K562 (cell line): ENCODE measurements at regions not wholly inside any gene's neighbourhood (a gene's known extent, or its start where the extent isn't known, plus 50 kb on each side); places are given as distances from the start of the nearest gene placed in this dataset.
A peak's percentile ranks its signal among the peaks of the same experiment; 100 is the strongest.

ENCODE experiments used
- ATAC-seq: fragments of 200-7000 bp; cut with Tn5 transposase; 3 replicates; pipeline ENCODE4 v1.9.1; 2020; ENCODE audit warnings: moderate library complexity
- BruUV-seq: library from RNA; stranded (reverse); fragments of 400-500 nt; replicated peaks from 2 replicates; lab custom pipeline; 2021; lab: Mats Ljungman, UMichigan
- CTCF ChIA-PET: fragments of 300-600 bp; formaldehyde crosslinking; extraction: SDS; loops from one replicate; lab custom pipeline; 2021; ENCODE audit warnings: low intra/inter-chr PET ratio; lab: Yijun Ruan, JAX
- POLR2A ChIA-PET: fragments of 300-600, 350-650 bp; sonication (Branson Sonifier 250); formaldehyde crosslinking; extraction: SDS; loops from one replicate; lab custom pipeline; 2021; ENCODE audit warnings: antibody characterized with exemption, inconsistent platforms; lab: Yijun Ruan, JAX
- DNase-seq, 4 experiments: peaks; one replicate each; pipeline versions ENCODE4 v3.0.0 to v3.0.0-alpha.2; 2011 to 2018; ENCODE audit warnings: low spot score in 3 of 4, mixed read lengths in 3 of 4; ENCODE audit errors: extremely low read depth in 1 of 4
- FAIRE-seq: peaks from 2 replicates; lab custom pipeline; 2011; peaks lifted over from hg19 to GRCh38; lab: Jason Lieb, UNC
- H2AFZ ChIP-seq: 2 replicates; pipeline ENCODE4 v1.6.0; 2011; ENCODE audit warnings: low read depth, low read length, control low read depth, inconsistent platforms
- H3K27ac ChIP-seq: fragments of 200-600 bp; 3 replicates; pipeline ENCODE4 v1.8.0; 2011; ENCODE audit warnings: low read depth, mild to moderate bottlenecking, control low read depth, inconsistent platforms, low read length, moderate library complexity, mixed read lengths; ENCODE audit errors: extremely low read depth
- H3K27me3 ChIP-seq, 2 experiments: fragments of 300-600 bp in 1 of 2; 2 replicates in 1 of 2; 3 replicates in 1 of 2; pipeline versions ENCODE4 v1.6.0 to v1.8.0; 2011; ENCODE audit warnings: inconsistent platforms in 2 of 2, low read length in 2 of 2, mild to moderate bottlenecking in 1 of 2, mixed read lengths in 1 of 2, moderate library complexity in 1 of 2; ENCODE audit not compliant: control insufficient read depth in 2 of 2, insufficient read depth in 2 of 2
- H3K36me3 ChIP-seq: fragments of 300-600 bp; 3 replicates; pipeline ENCODE4 v1.8.0; 2011; ENCODE audit warnings: mild to moderate bottlenecking, low read length, inconsistent platforms; ENCODE audit not compliant: control insufficient read depth, insufficient read depth
- H3K4me1 ChIP-seq, 2 experiments: fragments of 200-600 bp in 1 of 2; replicated peaks in 1 of 2; 2 replicates in 1 of 2; 3 replicates in 1 of 2; pipeline versions ENCODE4 v1.5.1 to v1.8.0; 2011; ENCODE audit warnings: inconsistent platforms in 2 of 2, low read length in 2 of 2, mild to moderate bottlenecking in 1 of 2, mixed read lengths in 1 of 2, moderate library complexity in 1 of 2; ENCODE audit not compliant: control insufficient read depth in 2 of 2, insufficient read depth in 2 of 2
- H3K4me2 ChIP-seq: 2 replicates; pipeline ENCODE4 v1.6.1; 2011; ENCODE audit warnings: low read length, control low read depth, inconsistent platforms, mixed read lengths; ENCODE audit not compliant: insufficient read depth
- H3K4me3 ChIP-seq: fragments of 200-600 bp; sonication (generic), shearing (Covaris generic); 2 replicates; pipeline ENCODE4 v1.5.1; 2016; ENCODE audit warnings: control low read depth, inconsistent platforms
- H3K79me2 ChIP-seq: fragments of 200-600 bp; 3 replicates; pipeline ENCODE4 v1.8.0; 2011; ENCODE audit warnings: low read length, inconsistent platforms; ENCODE audit not compliant: control insufficient read depth, insufficient read depth
- H3K9ac ChIP-seq, 2 experiments: 2 replicates each; pipeline versions ENCODE4 v1.6.0 to v1.6.1; 2011; ENCODE audit warnings: low read depth in 2 of 2, low read length in 2 of 2, control low read depth in 1 of 2, inconsistent platforms in 1 of 2, mild to moderate bottlenecking in 1 of 2, mixed read lengths in 1 of 2; ENCODE audit not compliant: insufficient read depth in 1 of 2
- H3K9me1 ChIP-seq: one replicate; pipeline ENCODE4 v1.6.0; 2011; ENCODE audit warnings: inconsistent platforms, mild to moderate bottlenecking, low read length, moderate library complexity; ENCODE audit not compliant: control insufficient read depth, insufficient read depth
- H3K9me3 ChIP-seq: replicated peaks from 2 replicates; pipeline ENCODE4 v1.5.1; 2011; ENCODE audit warnings: low read depth, low read length, inconsistent platforms; ENCODE audit not compliant: control insufficient read depth, insufficient read depth
- H4K20me1 ChIP-seq: replicated peaks from 2 replicates; pipeline ENCODE4 v1.6.1; 2011; ENCODE audit warnings: low read length, inconsistent platforms, mixed read lengths; ENCODE audit not compliant: control insufficient read depth, insufficient read depth
- ARHGAP35 ChIP-seq: fragments of 450-650 bp; IDR thresholded peaks from 2 replicates; pipeline ENCODE4 v1.6.1; 2018; ENCODE audit not compliant: partially characterized antibody
- ASH1L ChIP-seq: fragments of 450-650 bp; IDR thresholded peaks from 2 replicates; pipeline ENCODE4 v1.6.1; 2018; ENCODE audit warnings: borderline replicate concordance, mild to moderate bottlenecking, low read depth; ENCODE audit not compliant: partially characterized antibody
- ATF7 ChIP-seq: fragments of 450-650 bp; IDR thresholded peaks from 2 replicates; pipeline ENCODE4 v1.7.1; 2014; ENCODE audit warnings: mild to moderate bottlenecking, moderate library complexity
- BRD9 ChIP-seq: fragments of 450-650 bp; IDR thresholded peaks from 2 replicates; pipeline ENCODE4 v1.6.1; 2018; ENCODE audit warnings: low read depth; ENCODE audit not compliant: partially characterized antibody
- CAMTA2 ChIP-seq: fragments of 250-450 bp; sonication (Bioruptor Pico); conservative IDR thresholded peaks from 2 replicates; pipeline ENCODE4 v1.5.1; 2022
- DMBX1 ChIP-seq: fragments of 250-450 bp; sonication (Bioruptor Pico); IDR thresholded peaks from 2 replicates; pipeline ENCODE4 v1.8.0; 2022; ENCODE audit warnings: inconsistent platforms, mild to moderate bottlenecking, moderate library complexity, borderline replicate concordance
- DPF2 ChIP-seq: fragments of 450-650 bp; IDR thresholded peaks from 2 replicates; pipeline ENCODE4 v1.6.1; 2016
- ETV6 ChIP-seq, 3 experiments: fragments of 150-350 bp in 1 of 3; sonication (generic) in 1 of 3; formaldehyde crosslinking in 1 of 3; IDR thresholded peaks; 2 replicates each; pipeline versions ENCODE4 v1.6.1 to v1.8.0; 2014 to 2022; ENCODE audit warnings: borderline replicate concordance in 2 of 3, low read depth in 2 of 3, antibody characterized with exemption in 1 of 3, low read length in 1 of 3, mild to moderate bottlenecking in 1 of 3, missing genetic modification reagents in 1 of 3
- EWSR1 ChIP-seq: fragments of 450-650 bp; IDR thresholded peaks from 2 replicates; pipeline ENCODE4 v1.6.1; 2018; ENCODE audit warnings: borderline replicate concordance, mild to moderate bottlenecking, low read depth, moderate library complexity; ENCODE audit not compliant: partially characterized antibody
- FIP1L1 ChIP-seq: fragments of 200-400 bp; formaldehyde crosslinking; IDR thresholded peaks from 2 replicates; pipeline ENCODE4 v1.6.1; 2018; ENCODE audit warnings: mild to moderate bottlenecking, low read depth, low read length; ENCODE audit not compliant: poor library complexity, severe bottlenecking
- GTF2A2 ChIP-seq: IDR thresholded peaks from 2 replicates; pipeline ENCODE4 v1.6.1; 2016; ENCODE audit warnings: mild to moderate bottlenecking, missing genetic modification characterization, missing compliant biosample characterization
- MED1 ChIP-seq: sonication (generic); formaldehyde crosslinking; IDR thresholded peaks from 2 replicates; pipeline ENCODE4 v1.8.1; 2023; ENCODE audit warnings: missing genetic modification reagents, borderline replicate concordance
- POLR2H ChIP-seq: IDR thresholded peaks from 2 replicates; pipeline ENCODE4 v1.6.1; 2016; ENCODE audit warnings: missing genetic modification characterization, low read depth, mild to moderate bottlenecking, control low read depth, missing compliant biosample characterization, moderate library complexity
- SMARCA4 ChIP-seq: fragments of 450-650 bp; IDR thresholded peaks from 2 replicates; pipeline ENCODE4 v1.6.1; 2016
- SNRNP70 ChIP-seq: fragments of 200-400 bp; formaldehyde crosslinking; optimal IDR thresholded peaks from 2 replicates; pipeline ENCODE3; 2017; ENCODE audit warnings: low read depth, low read length
- SREBF1 ChIP-seq: fragments of 150-350 bp; IDR thresholded peaks from 2 replicates; pipeline ENCODE4 v1.6.1; 2014; ENCODE audit warnings: antibody characterized with exemption, low read depth, low read length, borderline replicate concordance
- TBP ChIP-seq: optimal IDR thresholded peaks from 2 replicates; pipeline ENCODE3; 2011; ENCODE audit warnings: low read depth, low read length, improper control_type of control experiment
- ZNF133 ChIP-seq: fragments of 250-450 bp; sonication (Bioruptor Pico); IDR thresholded peaks from 2 replicates; pipeline ENCODE4 v1.4.0; 2020; ENCODE audit warnings: mild to moderate bottlenecking
- ZNF444 ChIP-seq: fragments of 250-450 bp; sonication (Bioruptor Pico); IDR thresholded peaks from 2 replicates; pipeline ENCODE4 v1.4.0; 2020; ENCODE audit warnings: mild to moderate bottlenecking, moderate library complexity
- ZNF717 ChIP-seq: fragments of 250-450 bp; sonication (Bioruptor Pico); IDR thresholded peaks from 2 replicates; pipeline ENCODE4 v1.5.0; 2021
- WGBS: fragments of 100-300 bp; shearing (Covaris generic); methylation state at CpG from one replicate; pipeline ENCODE4 v1.1.6; 2016; ENCODE audit warnings: low coverage, mixed read lengths; ENCODE audit not compliant: insufficient coverage; ENCODE audit errors: missing lambda C conversion rate; 5-methylcytosine and 5-hydroxymethylcytosine counted together
- in situ Hi-C: fragments of 300-500 bp; cut with MboI; formaldehyde crosslinking; loops from 4 replicates; pipeline ENCODE4 v1.15.0; 2018; ENCODE audit warnings: inconsistent platforms, mixed read lengths
- intact Hi-C: fragments of 100-400 bp; cut with micrococcal nuclease; formaldehyde crosslinking; loops from 2 replicates; pipeline ENCODE4 v1.14.2; 2022
- TF ChIP-seq, protein P1 (sequence below): sonication (generic); formaldehyde crosslinking; IDR thresholded peaks from 2 replicates; pipeline ENCODE4 v1.8.0; 2022; ENCODE audit warnings: mild to moderate bottlenecking, missing genetic modification reagents

DNA sequence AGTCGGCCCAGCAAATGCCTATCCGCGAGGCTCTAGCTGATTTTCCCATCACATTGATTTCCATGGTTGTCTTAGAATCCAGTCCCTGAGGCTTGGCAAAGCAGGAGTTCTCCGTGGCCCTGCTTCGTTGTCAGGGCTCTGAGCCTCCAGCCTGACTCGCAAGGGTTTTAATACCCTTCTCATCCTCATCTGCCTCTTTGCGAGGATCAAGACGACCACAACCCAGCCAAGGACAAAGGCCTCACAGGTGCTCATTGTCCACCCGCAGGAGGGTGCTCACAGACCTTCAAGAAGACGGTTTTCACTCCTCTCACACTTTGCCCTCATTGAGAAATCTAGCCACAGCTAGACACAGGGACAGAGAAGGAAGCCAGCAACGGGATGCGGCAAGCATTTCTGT lies 610.8 kb downstream of the KCNJ18 start (continued):
- no peak for TF ChIP-seq TBP

DNA sequence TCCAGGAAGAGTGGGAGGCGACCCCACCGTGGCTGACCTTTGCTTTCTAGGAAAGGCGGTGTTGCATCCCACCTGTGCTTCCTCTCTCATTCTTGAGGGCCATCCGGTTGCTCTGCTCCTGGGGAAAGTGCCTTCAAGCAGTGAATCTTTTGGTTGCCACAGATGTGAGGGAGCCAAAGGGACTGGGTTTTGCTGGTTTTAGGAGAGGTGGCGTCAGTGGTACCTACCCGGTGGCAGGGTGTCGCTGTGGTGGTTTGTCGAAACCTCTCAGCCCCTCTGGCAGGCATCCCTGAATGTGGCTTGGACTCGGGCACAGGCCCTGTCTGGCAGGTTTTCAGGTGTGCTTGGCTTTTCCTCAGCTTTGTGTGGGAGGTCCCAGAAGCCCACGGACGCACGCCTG lies 611.5 kb downstream of the KCNJ18 start:
- Histone ChIP-seq H3K4me2 (peak overlapping the region; percentile 85), H3K4me3 (no peak overlapping the region), H4K20me1 (no peaks in the 10 kb centered on the region), H3K4me1 (peaks cover 2 to 12% of the 10 kb centered on the region in 2 experiments; a peak in 2 of 5 replicates), H3K9ac (no peak overlapping the region), H3K27ac (no peak overlapping the region), H3K79me2 (peaks cover 6% of the 10 kb centered on the region; the same call in 2 of the 3 replicates), H3K36me3 (no peaks in the 10 kb centered on the region), H3K27me3 (no peaks in the 10 kb centered on the region), H2AFZ (peak overlapping the region; percentile 98), H3K9me1 (no peaks in the 10 kb centered on the region), H3K9me3 (peaks cover 11% of the 10 kb centered on the region)
- intact Hi-C loops: no loop called here
- CTCF ChIA-PET: no interaction called here
- DNase-seq: no peak
- FAIRE-seq: no peak
- POLR2A ChIA-PET: no interaction called here
- in situ Hi-C loops: loop anchor here (10.0 kb wide), 1 partner anchor 629 kb away; no protein-coding TSS in a partner anchor
- no peak for ATAC-seq
- BruUV-seq: no TSS peak
- TF ChIP-seq ARHGAP35: no peak
- TF ChIP-seq ATF7: no peak
- no peak for TF ChIP-seq CAMTA2 (CRISPR knock-in tag)
- TF ChIP-seq BRD9: no peak
- TF ChIP-seq DMBX1 (CRISPR knock-in tag): no peak
- TF ChIP-seq ZNF444 (CRISPR knock-in tag): no peak
- TF ChIP-seq, protein P1, sequence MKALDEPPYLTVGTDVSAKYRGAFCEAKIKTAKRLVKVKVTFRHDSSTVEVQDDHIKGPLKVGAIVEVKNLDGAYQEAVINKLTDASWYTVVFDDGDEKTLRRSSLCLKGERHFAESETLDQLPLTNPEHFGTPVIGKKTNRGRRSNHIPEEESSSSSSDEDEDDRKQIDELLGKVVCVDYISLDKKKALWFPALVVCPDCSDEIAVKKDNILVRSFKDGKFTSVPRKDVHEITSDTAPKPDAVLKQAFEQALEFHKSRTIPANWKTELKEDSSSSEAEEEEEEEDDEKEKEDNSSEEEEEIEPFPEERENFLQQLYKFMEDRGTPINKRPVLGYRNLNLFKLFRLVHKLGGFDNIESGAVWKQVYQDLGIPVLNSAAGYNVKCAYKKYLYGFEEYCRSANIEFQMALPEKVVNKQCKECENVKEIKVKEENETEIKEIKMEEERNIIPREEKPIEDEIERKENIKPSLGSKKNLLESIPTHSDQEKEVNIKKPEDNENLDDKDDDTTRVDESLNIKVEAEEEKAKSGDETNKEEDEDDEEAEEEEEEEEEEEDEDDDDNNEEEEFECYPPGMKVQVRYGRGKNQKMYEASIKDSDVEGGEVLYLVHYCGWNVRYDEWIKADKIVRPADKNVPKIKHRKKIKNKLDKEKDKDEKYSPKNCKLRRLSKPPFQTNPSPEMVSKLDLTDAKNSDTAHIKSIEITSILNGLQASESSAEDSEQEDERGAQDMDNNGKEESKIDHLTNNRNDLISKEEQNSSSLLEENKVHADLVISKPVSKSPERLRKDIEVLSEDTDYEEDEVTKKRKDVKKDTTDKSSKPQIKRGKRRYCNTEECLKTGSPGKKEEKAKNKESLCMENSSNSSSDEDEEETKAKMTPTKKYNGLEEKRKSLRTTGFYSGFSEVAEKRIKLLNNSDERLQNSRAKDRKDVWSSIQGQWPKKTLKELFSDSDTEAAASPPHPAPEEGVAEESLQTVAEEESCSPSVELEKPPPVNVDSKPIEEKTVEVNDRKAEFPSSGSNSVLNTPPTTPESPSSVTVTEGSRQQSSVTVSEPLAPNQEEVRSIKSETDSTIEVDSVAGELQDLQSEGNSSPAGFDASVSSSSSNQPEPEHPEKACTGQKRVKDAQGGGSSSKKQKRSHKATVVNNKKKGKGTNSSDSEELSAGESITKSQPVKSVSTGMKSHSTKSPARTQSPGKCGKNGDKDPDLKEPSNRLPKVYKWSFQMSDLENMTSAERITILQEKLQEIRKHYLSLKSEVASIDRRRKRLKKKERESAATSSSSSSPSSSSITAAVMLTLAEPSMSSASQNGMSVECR: no peak
- no peak for TF ChIP-seq DPF2
- no peak for TF ChIP-seq FIP1L1
- no peak for TF ChIP-seq ZNF717 (CRISPR knock-in tag)
- no peak for TF ChIP-seq MED1
- no peak for TF ChIP-seq SREBF1
- no peak for TF ChIP-seq EWSR1
- TF ChIP-seq SNRNP70: no peak
- TF ChIP-seq GTF2A2 (tag): no peak
- no peak for TF ChIP-seq ASH1L
- TF ChIP-seq POLR2H: no peak
- TF ChIP-seq ETV6 (IDR thresholded peaks at IDR 0.05; ENCODE audit: borderline replicate concordance in 1 of 2, low read depth in 2 of 2, low read length in 1 of 2): no peak
- TF ChIP-seq ETV6 (CRISPR knock-in tag; IDR thresholded peaks at IDR 0.05; ENCODE audit: borderline replicate concordance): no peak
- TF ChIP-seq SMARCA4: no peak
- TF ChIP-seq ZNF133 (CRISPR knock-in tag): no peak
- WGBS: 97% methylated on average over 5 of the region's 12 CpGs
